HT-29 (cell line): ENCODE measurements at regions not wholly inside any gene's neighbourhood (a gene's known extent, or its start where the extent isn't known, plus 50 kb on each side); places are given as distances from the start of the nearest gene placed in this dataset.
A peak's percentile ranks its signal among the peaks of the same experiment; 100 is the strongest.

Experiments used
- DNase-seq: peaks from one replicate; pipeline ENCODE4 v3.0.0-alpha.2; 2015; ENCODE audit warnings: low spot score

DNA sequence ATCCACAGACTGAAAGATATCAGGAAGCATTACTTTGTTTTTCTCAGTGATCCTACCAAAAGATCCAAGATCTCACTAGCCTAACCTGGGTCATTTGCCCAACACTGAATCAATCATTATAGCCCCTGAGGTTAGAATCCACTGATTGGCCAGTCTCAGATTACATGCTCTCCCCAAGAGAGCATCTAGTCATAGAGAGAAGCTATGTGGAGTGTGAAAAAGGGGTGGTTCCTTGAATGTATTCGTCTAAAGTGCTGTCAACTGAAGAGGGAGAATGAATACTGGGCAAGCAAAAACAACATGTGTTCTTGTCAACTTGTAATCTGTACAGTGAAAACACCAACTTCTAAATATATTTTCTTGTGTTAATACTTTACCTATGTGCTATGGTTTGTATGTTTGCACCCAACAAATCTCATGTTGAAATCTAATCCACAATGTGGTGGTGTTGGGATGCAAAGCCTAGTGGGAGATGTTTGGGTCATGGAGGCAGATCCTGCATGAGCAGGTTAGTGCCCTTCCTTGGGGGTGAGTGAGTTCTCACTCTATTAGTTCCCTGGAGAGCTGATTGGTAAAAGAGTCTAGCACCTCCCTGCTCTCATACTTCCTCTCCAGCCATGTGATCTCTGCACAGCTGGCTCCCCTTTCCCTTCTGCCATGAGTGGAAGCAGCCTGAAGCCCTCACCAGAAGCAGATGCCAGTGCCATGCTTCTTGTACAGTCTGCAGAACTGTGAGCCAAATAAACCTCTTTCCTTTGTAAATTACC, 60.3 kb upstream of the PJA2 start:
- DNase-seq: no peak

DNA sequence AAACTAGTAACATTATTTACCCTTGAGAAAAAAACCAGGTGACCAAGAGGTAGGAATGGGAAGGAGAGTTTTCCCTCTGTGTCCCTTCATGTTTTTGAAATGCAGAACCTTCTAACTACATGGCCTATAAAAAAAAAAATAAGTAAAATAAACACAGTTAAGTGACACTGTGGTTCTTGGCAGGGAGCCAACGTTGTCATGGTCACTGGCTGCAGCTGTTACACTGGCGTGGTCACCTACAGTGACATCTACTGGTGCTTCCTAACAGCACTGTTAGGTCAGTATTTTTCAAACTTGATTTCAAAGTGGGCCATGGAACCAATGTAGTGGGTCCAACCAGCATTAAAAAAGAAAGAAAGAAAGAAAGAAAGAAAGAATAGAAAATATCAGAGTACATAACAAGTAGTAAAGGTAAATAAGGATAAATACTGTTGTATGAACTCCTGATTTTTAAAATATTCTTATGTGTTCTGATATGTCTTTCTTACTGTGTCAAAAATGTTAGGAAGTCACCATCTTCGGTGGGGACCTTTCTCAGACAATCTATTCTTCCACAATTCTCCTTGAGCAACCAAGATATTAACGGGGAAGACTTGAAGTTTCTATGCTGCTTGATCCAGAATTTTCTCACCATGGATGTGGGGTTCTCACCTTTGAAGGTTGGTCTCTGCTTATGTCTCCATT, 59.1 kb upstream of the PJA2 start:
- DNase-seq: peak; percentile 98

DNA sequence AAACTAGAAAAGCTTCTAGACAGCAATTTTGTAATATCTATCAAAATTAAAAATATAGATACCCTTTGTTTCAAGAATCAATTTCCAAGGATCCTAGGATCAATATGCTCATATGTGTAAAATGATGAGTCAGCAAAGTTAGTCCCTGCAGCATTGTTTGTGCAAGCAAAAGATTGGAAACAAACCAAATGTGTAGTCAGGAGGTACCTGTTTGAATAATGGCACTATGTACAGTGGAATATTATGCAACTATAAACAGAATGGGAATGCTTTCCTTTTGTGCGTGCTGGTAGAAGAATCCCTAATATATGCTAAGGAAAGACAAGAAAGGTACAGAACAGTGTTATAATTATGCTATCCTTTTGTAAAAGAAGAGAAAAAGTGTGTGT, 58.5 kb upstream of the PJA2 start:
- DNase-seq: no peak

GRCh38 chr5:109467058-109467457, 57.3 kb upstream of the PJA2 start:
- no peak for DNase-seq
